Mucosa of gallbladder (tissue), 1 donor: ENCODE measurements at regions not wholly inside any gene's neighbourhood (a gene's known extent, or its start where the extent isn't known, plus 50 kb on each side); places are given as distances from the start of the nearest gene placed in this dataset.
"Not testable (repeated sequence)": the region's sequence is repeated elsewhere in the genome, so short reads cannot be mapped to it uniquely, and the experiment has no call there.

Experiments used
- DNase-seq: peaks from one replicate; pipeline ENCODE4 v3.0.0-alpha.2; 2020; ENCODE audit warnings: low spot score
- donor health status: DM: no; HTN: no; CAD: no.

DNA sequence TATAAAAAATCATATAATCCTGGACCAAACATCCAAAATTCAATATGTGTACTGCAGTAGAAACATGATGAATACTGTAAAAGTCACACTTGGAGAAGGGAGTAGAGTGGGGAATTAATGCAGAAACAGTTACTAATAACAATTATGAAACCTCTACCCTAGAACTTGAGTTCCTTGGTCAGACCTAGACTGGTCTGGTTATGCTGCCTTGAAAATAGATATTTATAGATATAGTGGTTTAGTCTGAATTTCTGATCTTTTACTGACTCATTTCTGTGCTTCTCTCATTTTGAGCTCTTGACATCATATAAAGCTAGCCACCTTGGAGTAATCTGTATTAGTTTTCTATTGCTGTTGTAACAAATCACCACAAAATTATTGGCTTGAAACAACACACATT lies 808.7 kb upstream of the CDH10 start:
- DNase-seq = no peak

DNA sequence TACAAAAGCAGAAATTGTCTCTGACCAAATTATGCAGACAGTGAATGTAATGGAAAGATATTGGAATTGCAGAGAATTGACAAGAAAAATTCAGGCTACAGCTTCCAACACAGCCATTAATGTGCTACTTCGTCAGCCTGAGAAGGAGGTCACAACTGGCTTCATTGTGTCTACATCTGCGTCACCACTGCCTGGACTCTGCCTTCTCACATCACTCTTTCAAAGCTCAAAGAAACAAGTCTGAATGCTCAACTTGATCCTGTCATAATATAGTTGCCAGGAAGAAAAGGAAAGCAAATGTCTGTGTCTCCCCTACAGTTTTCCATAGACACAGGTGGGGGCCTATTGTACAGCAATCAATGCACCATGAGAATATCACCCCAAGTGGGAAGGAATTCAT lies 806.5 kb upstream of the CDH10 start:
- no peak for DNase-seq

- no peak for DNase-seq
These were observed 803.9 kb upstream of the CDH10 start for GRCh38 chr5:25448646-25449045.

GRCh38 chr5:25448190-25448621 lies 803.4 kb upstream of the CDH10 start:
- no peak for DNase-seq

DNA sequence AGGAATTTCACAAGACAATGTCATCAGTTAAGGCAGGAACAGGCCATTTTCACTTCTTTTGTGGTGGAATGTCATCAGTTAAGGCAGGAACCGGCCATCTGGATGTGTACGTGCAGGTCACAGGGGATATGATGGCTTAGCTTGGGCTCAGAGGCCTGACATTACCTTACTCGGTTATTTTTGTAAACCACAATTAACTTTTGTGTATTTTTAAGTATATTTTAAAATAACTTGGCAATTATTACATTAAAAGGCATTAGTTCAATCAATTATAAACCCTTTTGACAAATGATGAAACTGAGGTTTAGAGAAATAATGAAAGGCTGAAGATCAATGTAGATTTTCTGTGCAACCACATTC lies 801.3 kb upstream of the CDH10 start:
- DNase-seq = not testable (repeated sequence)

- not testable (repeated sequence) for DNase-seq
These were observed 800.7 kb upstream of the CDH10 start for GRCh38 chr5:25445381-25446060.

- no peak for DNase-seq
These were observed 799.9 kb upstream of the CDH10 start for GRCh38 chr5:25444697-25445096.

- DNase-seq = no peak
These were observed 797.0 kb upstream of the CDH10 start for GRCh38 chr5:25441810-25442209.

DNA sequence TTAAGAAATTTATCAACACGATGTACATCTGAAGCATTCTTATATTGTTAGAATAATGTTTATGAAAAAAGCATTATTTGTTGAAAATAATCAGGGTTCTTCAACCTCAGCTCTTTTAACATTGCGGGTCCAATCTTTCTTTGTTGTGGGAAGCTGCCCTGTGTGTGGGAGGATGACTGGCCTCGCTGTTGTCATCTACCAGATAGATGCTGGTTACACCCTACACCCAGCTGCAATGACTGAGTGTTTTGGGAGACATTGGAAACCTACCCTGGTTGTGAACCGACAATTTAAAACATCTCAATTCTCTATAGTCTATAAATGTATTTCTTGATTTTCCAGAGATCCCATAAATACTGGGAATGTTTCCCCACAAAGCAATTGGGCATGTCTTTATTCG lies 794.2 kb upstream of the CDH10 start:
- DNase-seq = no peak

GRCh38 chr5:25438375-25438774 lies 793.6 kb upstream of the CDH10 start:
- not testable (repeated sequence) for DNase-seq

DNA sequence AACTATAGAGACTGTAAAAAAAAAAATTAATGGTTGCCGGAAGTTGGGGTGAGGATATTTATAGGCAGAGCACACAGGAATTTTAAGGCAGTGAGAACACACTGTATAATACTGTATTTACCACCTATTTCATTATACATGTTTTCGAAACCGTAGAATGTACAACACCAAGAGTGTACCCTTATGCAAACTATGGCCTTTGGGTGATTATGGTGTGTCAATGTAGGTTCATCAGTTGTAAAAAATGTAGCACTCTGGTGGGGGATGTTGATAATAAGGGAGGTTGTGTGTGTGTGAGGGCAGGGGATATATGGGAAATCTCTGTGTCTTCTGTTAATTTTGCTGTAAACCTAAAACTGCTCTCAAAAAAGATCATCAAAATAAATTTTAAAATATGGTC lies 791.7 kb upstream of the CDH10 start:
- DNase-seq = no peak

DNA sequence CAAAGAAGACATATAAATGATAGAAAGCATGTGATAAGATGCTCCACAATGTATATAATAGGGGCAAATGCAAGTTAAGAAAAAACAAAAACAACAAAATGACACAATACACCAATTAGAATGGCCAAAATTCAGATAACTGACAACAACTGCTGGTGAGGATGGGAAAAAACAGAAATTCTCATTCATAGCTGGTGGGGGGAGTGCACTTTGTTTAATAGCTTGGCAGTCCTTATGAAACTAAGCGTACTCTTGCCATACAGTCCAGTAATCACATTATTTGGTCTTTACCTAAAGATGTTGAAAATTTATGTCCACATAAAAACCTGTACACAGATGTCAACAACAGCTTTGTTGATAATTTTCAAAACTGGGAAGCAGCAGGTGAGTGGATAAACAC lies 791.1 kb upstream of the CDH10 start:
- DNase-seq = no peak

- no peak for DNase-seq
These were observed 782.5 kb upstream of the CDH10 start for GRCh38 chr5:25427240-25427639.

DNA sequence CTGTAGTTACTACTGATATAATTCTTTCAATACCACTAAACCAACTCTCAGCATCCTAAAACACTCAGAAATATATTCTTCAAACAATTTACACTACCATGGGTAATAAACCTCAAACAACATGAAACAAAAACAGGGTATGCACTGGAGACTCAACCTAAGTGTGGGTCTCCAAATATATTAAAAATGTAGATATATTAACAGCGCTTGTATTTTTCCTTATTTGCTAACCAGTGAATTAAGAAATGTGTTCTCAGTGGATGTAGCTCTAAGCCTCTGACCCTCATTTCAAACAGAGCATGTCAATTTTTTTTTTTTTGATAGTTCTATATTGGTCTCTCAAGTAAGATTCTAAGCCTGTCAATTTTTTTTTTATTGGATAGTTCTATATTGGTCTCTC lies 778.5 kb upstream of the CDH10 start:
- DNase-seq = no peak

GRCh38 chr5:25419684-25420083 lies 774.9 kb upstream of the CDH10 start:
- DNase-seq = no peak

DNA sequence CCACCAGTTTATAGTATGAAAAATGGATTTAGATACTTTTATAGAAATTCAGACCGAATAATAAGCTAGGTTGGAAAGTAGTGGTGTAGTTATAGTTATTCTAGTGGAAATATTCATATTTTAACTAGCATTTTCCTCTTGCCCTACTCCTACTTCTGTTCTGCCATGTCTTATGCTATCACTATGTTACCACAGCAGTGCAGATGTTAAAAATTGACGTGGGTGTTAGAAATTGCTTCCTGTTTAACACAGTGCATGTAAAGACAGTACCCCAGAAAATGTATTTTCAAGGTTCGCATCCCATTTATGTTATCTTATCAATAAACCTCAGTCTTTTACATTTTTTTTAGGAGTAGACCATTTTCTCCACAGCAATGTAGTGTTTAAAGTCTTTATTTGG lies 774.2 kb upstream of the CDH10 start:
- DNase-seq = no peak

DNA sequence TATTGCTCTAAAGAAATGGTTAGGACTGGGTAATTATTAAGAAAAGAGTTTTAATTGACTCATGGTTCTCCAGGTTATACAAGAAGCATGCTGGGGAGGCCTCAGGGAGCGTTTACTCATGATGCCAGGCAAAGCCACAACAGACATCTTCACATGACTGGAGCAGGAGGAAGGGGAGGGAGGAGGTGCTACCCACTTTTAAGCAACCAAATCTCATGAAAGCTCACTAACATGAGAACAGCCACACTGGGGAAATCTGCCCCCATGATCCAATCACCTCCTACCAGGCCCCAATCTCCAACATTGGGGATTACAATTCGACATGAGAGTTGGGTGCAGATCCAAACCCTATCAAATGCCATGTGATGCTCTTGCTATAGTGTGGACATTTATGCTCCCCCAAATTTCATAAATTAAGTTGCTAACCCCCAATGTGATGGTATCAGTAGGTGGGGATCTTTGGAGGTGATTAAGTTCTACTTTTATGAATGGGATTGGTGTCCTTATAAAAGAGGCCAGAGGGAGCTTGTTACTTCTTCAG lies 773.6 kb upstream of the CDH10 start:
- no peak for DNase-seq

GRCh38 chr5:25416960-25417359 lies 772.2 kb upstream of the CDH10 start:
- no peak for DNase-seq

DNA sequence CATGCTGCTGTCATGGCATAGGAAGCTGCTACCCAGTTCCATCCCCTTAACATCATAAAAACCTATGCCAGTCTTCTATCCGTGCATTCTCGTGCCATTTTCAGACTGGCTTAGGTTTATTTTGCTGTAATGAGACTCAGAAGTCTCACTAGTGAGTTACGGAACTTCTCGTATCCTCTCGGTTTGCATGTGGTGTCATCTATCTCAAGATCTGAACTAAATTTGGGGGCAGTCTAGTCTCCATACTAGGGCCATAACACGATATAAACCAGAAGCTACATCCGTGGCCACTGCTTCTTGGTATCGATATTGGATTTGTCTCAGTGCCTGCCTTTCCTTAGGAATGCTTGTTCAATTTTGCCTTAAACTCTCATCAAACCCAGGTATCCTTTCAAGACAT lies 771.2 kb upstream of the CDH10 start:
- no peak for DNase-seq

GRCh38 chr5:25414742-25415141 lies 770.0 kb upstream of the CDH10 start:
- DNase-seq = no peak

- no peak for DNase-seq
These were observed 767.4 kb upstream of the CDH10 start for GRCh38 chr5:25412116-25412661.

DNA sequence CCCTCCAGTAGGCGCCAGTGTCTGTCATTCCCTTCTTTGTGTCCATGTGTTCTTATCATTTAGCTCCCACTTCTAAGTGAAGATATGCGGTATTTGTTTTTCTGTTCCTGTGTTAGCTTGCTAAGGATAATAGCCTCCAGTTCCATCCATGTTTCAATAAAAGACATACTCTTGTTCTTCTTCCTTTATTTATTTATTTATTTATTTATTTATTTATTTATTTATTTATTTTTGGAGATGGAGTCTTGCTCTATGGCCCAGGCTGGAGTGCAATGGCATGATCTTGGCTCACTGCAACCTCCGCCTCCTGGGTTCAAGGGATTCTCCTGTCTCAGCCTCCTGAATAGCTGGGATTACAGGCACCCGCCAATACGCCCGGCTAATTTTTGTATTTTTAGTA lies 762.6 kb upstream of the CDH10 start:
- DNase-seq = not testable (repeated sequence)

DNA sequence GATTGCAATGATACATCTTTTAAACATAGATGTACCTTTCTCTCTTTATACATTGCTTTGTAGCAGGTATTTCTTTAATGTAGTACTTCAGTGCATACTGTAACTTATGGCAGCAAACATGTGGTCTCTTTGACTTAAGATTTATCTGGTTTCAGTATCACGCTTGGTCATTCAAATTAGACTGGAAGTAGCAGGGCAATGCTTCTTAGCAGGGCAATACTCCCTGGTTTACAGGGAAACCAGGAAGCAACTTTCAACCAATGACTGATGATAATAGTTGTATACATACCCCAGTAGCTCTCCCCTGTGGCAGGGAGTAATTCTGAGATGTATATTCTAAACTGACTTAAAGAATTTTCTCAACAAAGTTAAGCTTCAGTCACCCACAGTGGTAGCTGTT lies 761.1 kb upstream of the CDH10 start:
- DNase-seq = no peak
